ENCODE measurements at regions not wholly inside any gene's neighbourhood (a gene's known extent, or its start where the extent isn't known, plus 50 kb on each side); places are given as distances from the start of the nearest gene placed in this dataset.
A peak's percentile ranks its signal among the peaks of the same experiment; 100 is the strongest.

- H3K23me2 ChIP-seq (ENCODE audit: low read depth, low read length), result no peaks in the 10 kb centered on the region
- no peaks in the 10 kb centered on the region for H3K79me1 ChIP-seq (ENCODE audit: low read depth, low read length)
- no peak overlapping the region for H4K8ac ChIP-seq (ENCODE audit: extremely low read depth, insufficient read depth, low read length)
- H2BK5ac ChIP-seq (ENCODE audit: low read depth, low read length), result peak overlapping the region; percentile 47; the same call in 1 of the 2 replicates
- CTCF ChIA-PET (ENCODE audit: partially characterized antibody), result interaction anchor here (0.8 to 1.2 kb wide), 2 partner anchors 22 to 40 kb away, joined by 3 read pairs; no protein-coding TSS in a partner anchor
- H3K9me3 ChIP-seq (ENCODE audit: insufficient read depth in 2 of 2, low read depth in 1 of 2, low read length in 1 of 2), result no peaks in the 10 kb centered on the region
- FAIRE-seq (peak; percentile 39), DNase-seq (ENCODE audit: low read depth in 1 of 2, low spot score in 2 of 2) (no peak)
- no peak overlapping the region for H2AK5ac ChIP-seq (ENCODE audit: low read depth, low read length)
- no peak overlapping the region for H4K5ac ChIP-seq (ENCODE audit: insufficient read length, low read depth, low read length)
- no peak overlapping the region for H2BK20ac ChIP-seq (ENCODE audit: low read length)
- no peak overlapping the region for H3K4me3 ChIP-seq (ENCODE audit: extremely low read depth in 1 of 4, insufficient read depth in 2 of 4, low read depth in 3 of 4, low read length in 4 of 4)
- POLR2A ChIA-PET (ENCODE audit: partially characterized antibody), result interaction anchor here (1.1 kb wide), 1 partner anchor 18 kb away, joined by 3 read pairs; no protein-coding TSS in a partner anchor
- no peak overlapping the region for H3K4ac ChIP-seq (replicated peaks; ENCODE audit: insufficient read length, low read depth, low read length)
- H4K20me1 ChIP-seq (replicated peaks in 1 of 2; ENCODE audit: control insufficient read depth in 1 of 2, insufficient read depth in 2 of 2, low read length in 2 of 2), result no peaks in the 10 kb centered on the region
- no peaks in the 10 kb centered on the region for H3K27me3 ChIP-seq (replicated peaks in 1 of 4; ENCODE audit: control insufficient read depth in 3 of 4, extremely low read depth in 1 of 4, insufficient read depth in 3 of 4, low read length in 3 of 4)
- peak; percentile 58 for TF ChIP-seq CTBP2 (IDR thresholded peaks at IDR 0.05; ENCODE audit: borderline replicate concordance, insufficient read depth, insufficient read length, low read length)
- peak; percentile 80; the same call in 1 of the 2 replicates for TF ChIP-seq TEAD4 (IDR thresholded peaks at IDR 0.05; ENCODE audit: low read depth, low read length)
- no peak for TF ChIP-seq E2F6 (IDR thresholded peaks at IDR 0.05)
- no peak for TF ChIP-seq POU5F1 (IDR thresholded peaks at IDR 0.05; ENCODE audit: low read depth, low read length)
- no peak for TF ChIP-seq RFX5 (IDR thresholded peaks at IDR 0.05; ENCODE audit: borderline replicate concordance, low read depth, low read length)
- TF ChIP-seq YY1 (IDR thresholded peaks at IDR 0.05; ENCODE audit: low read depth, low read length), result 0 out of 2 replicates have a peak, but pooled peaks have one; percentile 28
- peak; percentile 84 for TF ChIP-seq TBP (IDR thresholded peaks at IDR 0.05; ENCODE audit: low read depth, low read length)
- no peak for TF ChIP-seq TCF12 (IDR thresholded peaks at IDR 0.05; ENCODE audit: low read depth, low read length)
- TF ChIP-seq KDM1A (IDR thresholded peaks at IDR 0.05; ENCODE audit: borderline replicate concordance, low read length), result no peak
- no peak overlapping the region for H3K4me2 ChIP-seq (ENCODE audit: insufficient read depth in 1 of 2, low read depth in 2 of 2, low read length in 2 of 2)
- no peak overlapping the region for H2BK120ac ChIP-seq (replicated peaks; ENCODE audit: low read depth, low read length)
- WGBS, 2 experiments (ENCODE audit: extremely low coverage in 1 of 2, insufficient coverage in 1 of 2, insufficient read length in 1 of 2, insufficient replicate concordance in 2 of 2, low coverage in 1 of 2, low lambda C conversion rate in 2 of 2, missing lambda C conversion rate in 1 of 2), result 66% methylated on average over 9 of the region's 9 CpGs; no CpG with 5 or more reads in 1 of the 2 experiments
- no peak overlapping the region for H3K9ac ChIP-seq (replicated peaks in 1 of 4; ENCODE audit: extremely low read depth in 1 of 4, low read depth in 3 of 4, low read length in 3 of 4)
- H2BK15ac ChIP-seq (ENCODE audit: low read length), result no peak overlapping the region
- no peaks in the 10 kb centered on the region for H3K36me3 ChIP-seq (ENCODE audit: control insufficient read depth in 2 of 4, insufficient read depth in 4 of 4, low read length in 3 of 4)
- H2AFZ ChIP-seq (ENCODE audit: low read length), result no peak overlapping the region
- peaks cover 0 to 6% (median 0%) of the 10 kb centered on the region in 4 experiments; a peak in 2 of 7 replicates for H3K4me1 ChIP-seq (replicated peaks in 1 of 4; ENCODE audit: control insufficient read depth in 3 of 4, insufficient read depth in 4 of 4, low read length in 3 of 4)
- no peak overlapping the region for H2BK12ac ChIP-seq (ENCODE audit: low read depth, low read length)
- no peak overlapping the region for H3K23ac ChIP-seq (ENCODE audit: insufficient read length)
- H3K14ac ChIP-seq (ENCODE audit: insufficient read length), result no peak overlapping the region
- no peak overlapping the region for H3K27ac ChIP-seq (ENCODE audit: low read depth, low read length)
- H4K91ac ChIP-seq (replicated peaks; ENCODE audit: insufficient read length, low read length), result no peak overlapping the region
- no peaks in the 10 kb centered on the region for H3K79me2 ChIP-seq (ENCODE audit: control insufficient read depth in 1 of 2, insufficient read depth in 2 of 2, low read length in 2 of 2)
- H3K56ac ChIP-seq (replicated peaks; ENCODE audit: insufficient read length, low read depth, low read length), result no peak overlapping the region
- peak overlapping the region; percentile 28; the same call in 1 of the 2 replicates for H3K18ac ChIP-seq (ENCODE audit: extremely low read depth, low read length)
These were observed 244.8 kb downstream of the MYCN start for GRCh38 chr2:16184945-16185660.

Data from H1 (cell line).